Uterus (tissue), 2 donors: ENCODE measurements at regions not wholly inside any gene's neighbourhood (a gene's known extent, or its start where the extent isn't known, plus 50 kb on each side); places are given as distances from the start of the nearest gene placed in this dataset.

ENCODE experiments used
- CTCF ChIP-seq, 4 experiments: fragments of 200-600 bp in 2 of 4; fragments of 450-650 bp in 2 of 4; sonication (generic) in 2 of 4; IDR thresholded peaks; one replicate each; pipeline ENCODE4 v1.5.1; 2016 to 2019; ENCODE audit warnings: antibody characterized with exemption in 4 of 4, mild to moderate bottlenecking in 2 of 4, moderate library complexity in 1 of 4
- POLR2A ChIP-seq, 2 donors: fragments of 450-650 bp; IDR thresholded peaks; one replicate each; pipeline ENCODE4 v1.6.1; 2016; ENCODE audit warnings: antibody characterized with exemption in 2 of 2, mild to moderate bottlenecking in 1 of 2, moderate library complexity in 1 of 2

- TF ChIP-seq CTCF (IDR thresholded peaks at IDR 0.05), result no peak
- TF ChIP-seq POLR2A (IDR thresholded peaks at IDR 0.05), result no peak
Measured at GRCh38 chr13:97743938-97744337, 209.5 kb upstream of the IPO5 start.
